Calu3 (cell line): ENCODE measurements at regions not wholly inside any gene's neighbourhood (a gene's known extent, or its start where the extent isn't known, plus 50 kb on each side); places are given as distances from the start of the nearest gene placed in this dataset.
A peak's percentile ranks its signal among the peaks of the same experiment; 100 is the strongest.

Experiments
- BruUV-seq: library from RNA; stranded (reverse); fragments of 400-500 nt; replicated peaks from 2 replicates; lab custom pipeline; 2021; lab: Mats Ljungman, UMichigan
- CTCF ChIA-PET: fragments of 300-600 bp; sonication (Branson Sonifier 250); formaldehyde crosslinking; loops from one replicate; lab custom pipeline; 2022; ENCODE audit warnings: antibody characterized with exemption; lab: Charles Lee
- DNase-seq: peaks from one replicate; pipeline ENCODE4 v3.0.0; 2022
- H3K27ac Mint-ChIP-seq: one replicate; pipeline ENCODE4 v1.8.0; 2022; ENCODE audit warnings: mixed read lengths; ENCODE audit not compliant: unreplicated experiment
- H3K27me3 Mint-ChIP-seq: one replicate; pipeline ENCODE4 v1.8.0; 2022; ENCODE audit warnings: mixed read lengths; ENCODE audit not compliant: unreplicated experiment
- H3K36me3 Mint-ChIP-seq: one replicate; pipeline ENCODE4 v1.8.0; 2022; ENCODE audit warnings: mild to moderate bottlenecking, moderate library complexity, mixed read lengths; ENCODE audit not compliant: insufficient read depth, unreplicated experiment
- H3K4me1 Mint-ChIP-seq: one replicate; pipeline ENCODE4 v1.8.0; 2022; ENCODE audit warnings: mild to moderate bottlenecking, low read depth, mixed read lengths; ENCODE audit not compliant: unreplicated experiment
- H3K4me3 Mint-ChIP-seq: one replicate; pipeline ENCODE4 v1.8.0; 2022; ENCODE audit warnings: mild to moderate bottlenecking, low read depth, moderate library complexity, mixed read lengths; ENCODE audit not compliant: unreplicated experiment
- H3K9me3 Mint-ChIP-seq: one replicate; pipeline ENCODE4 v1.8.0; 2022; ENCODE audit warnings: low read depth, mixed read lengths; ENCODE audit not compliant: unreplicated experiment
- CTCF ChIP-seq: fragments of 200-600 bp; IDR thresholded peaks from one replicate; pipeline ENCODE4 v1.8.0; 2022; ENCODE audit warnings: antibody characterized with exemption; ENCODE audit not compliant: unreplicated experiment
- intact Hi-C: fragments of 100-400 bp; cut with micrococcal nuclease; formaldehyde crosslinking; loops from one replicate; pipeline ENCODE4 v1.10.0; 2022; ENCODE audit not compliant: unreplicated experiment

- CTCF ChIA-PET, result no interaction called here
- intact Hi-C loops, result no loop called here
- no peaks in the 10 kb centered on the region for H3K27me3 Mint-ChIP-seq
- no peak overlapping the region for H3K4me3 Mint-ChIP-seq
- H3K27ac Mint-ChIP-seq, result no peak overlapping the region
- DNase-seq, result no peak
- H3K9me3 Mint-ChIP-seq, result no peaks in the 10 kb centered on the region
- BruUV-seq, result no TSS peak
- peaks cover 8% of the 10 kb centered on the region for H3K4me1 Mint-ChIP-seq
- TF ChIP-seq CTCF, result no peak
- no peaks in the 10 kb centered on the region for H3K36me3 Mint-ChIP-seq
Measured at GRCh38 chr5:51816427-51816826, 433.2 kb downstream of the ISL1 start.

GRCh38 chr5:51821697-51822096, 438.4 kb downstream of the ISL1 start:
- H3K36me3 Mint-ChIP-seq, result no peaks in the 10 kb centered on the region
- H3K9me3 Mint-ChIP-seq, result no peaks in the 10 kb centered on the region
- BruUV-seq, result no TSS peak
- no peak for DNase-seq
- H3K4me1 Mint-ChIP-seq, result no peaks in the 10 kb centered on the region
- no peak overlapping the region for H3K4me3 Mint-ChIP-seq
- H3K27ac Mint-ChIP-seq, result no peak overlapping the region
- no peaks in the 10 kb centered on the region for H3K27me3 Mint-ChIP-seq
- TF ChIP-seq CTCF, result no peak
- CTCF ChIA-PET, result no interaction called here
- intact Hi-C loops, result loop anchor here (10.0 kb wide), 2 partner anchors 127 to 357 kb away; no protein-coding TSS in a partner anchor

- Mint-ChIP-seq H3K36me3 (peaks cover 6% of the 10 kb centered on the region), H3K27me3 (no peaks in the 10 kb centered on the region), H3K4me1 (peaks cover 23% of the 10 kb centered on the region), H3K4me3 (peak overlapping the region; percentile 54), H3K27ac (peak overlapping the region; percentile 62), H3K9me3 (no peaks in the 10 kb centered on the region)
- peak; percentile 18 for DNase-seq
- CTCF ChIA-PET, result interaction anchor here (0.5 to 1.0 kb wide), 2 partner anchors 12 to 14 kb away, joined by 3 read pairs; no protein-coding TSS in a partner anchor
- BruUV-seq, result no TSS peak
- intact Hi-C loops, result loop anchor here (10.0 kb wide), 2 partner anchors 134 to 364 kb away; no protein-coding TSS in a partner anchor
- no peak for TF ChIP-seq CTCF
Measured at GRCh38 chr5:51829230-51829629, 446.0 kb downstream of the ISL1 start.

- CTCF ChIA-PET, result interaction anchor here (0.5 to 1.0 kb wide), 3 partner anchors 12 to 352 kb away, joined by 3 to 4 read pairs (median 3); no protein-coding TSS in a partner anchor
- DNase-seq, result no peak
- intact Hi-C loops, result loop anchor here (10.0 kb wide), 2 partner anchors 135 to 365 kb away; no protein-coding TSS in a partner anchor
- peak overlapping the region; percentile 54 for H3K4me3 Mint-ChIP-seq
- H3K4me1 Mint-ChIP-seq, result peaks cover 23% of the 10 kb centered on the region
- peak overlapping the region; percentile 62 for H3K27ac Mint-ChIP-seq
- no TSS peak for BruUV-seq
- H3K27me3 Mint-ChIP-seq, result no peaks in the 10 kb centered on the region
- TF ChIP-seq CTCF, result no peak
- peaks cover 6% of the 10 kb centered on the region for H3K36me3 Mint-ChIP-seq
- no peaks in the 10 kb centered on the region for H3K9me3 Mint-ChIP-seq
Measured at GRCh38 chr5:51829691-51830090, 446.4 kb downstream of the ISL1 start.
